GM18867 (cell line): ENCODE measurements at regions not wholly inside any gene's neighbourhood (a gene's known extent, or its start where the extent isn't known, plus 50 kb on each side); places are given as distances from the start of the nearest gene placed in this dataset.
"Not testable (repeated sequence)": the region's sequence is repeated elsewhere in the genome, so short reads cannot be mapped to it uniquely, and the experiment has no call there.

Experiments
- ATAC-seq: cut with Tn5 transposase; IDR thresholded peaks from one replicate; pipeline ENCODE4 v1.9.1; 2021; ENCODE audit warnings: mild to moderate bottlenecking, moderate library complexity; ENCODE audit not compliant: unreplicated experiment

GRCh38 chr12:118536306-118536906 is 160.1 kb downstream of the SUDS3 start:
- ATAC-seq: no peak

DNA sequence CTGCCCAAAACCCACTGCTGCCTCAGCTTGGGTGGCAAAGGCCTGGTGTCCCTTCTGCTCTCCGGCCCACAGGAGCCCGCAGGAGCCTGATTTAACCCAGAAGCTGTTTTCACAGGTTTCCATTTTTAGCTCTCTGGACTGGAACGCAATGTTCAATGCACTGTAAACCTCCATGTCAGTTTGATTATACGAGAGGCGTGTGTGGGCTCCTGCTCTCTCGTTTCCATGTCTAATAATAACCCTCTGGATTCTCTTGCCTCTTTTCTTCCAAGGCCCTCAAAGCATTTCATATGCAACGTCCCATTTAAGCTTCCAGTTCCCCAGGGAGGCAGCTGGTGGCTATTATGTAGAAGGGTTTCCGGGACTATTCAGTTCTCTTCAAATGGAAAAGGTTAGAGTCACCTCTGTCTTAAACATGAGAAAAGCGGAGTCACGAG is 161.1 kb downstream of the SUDS3 start:
- ATAC-seq: no peak

DNA sequence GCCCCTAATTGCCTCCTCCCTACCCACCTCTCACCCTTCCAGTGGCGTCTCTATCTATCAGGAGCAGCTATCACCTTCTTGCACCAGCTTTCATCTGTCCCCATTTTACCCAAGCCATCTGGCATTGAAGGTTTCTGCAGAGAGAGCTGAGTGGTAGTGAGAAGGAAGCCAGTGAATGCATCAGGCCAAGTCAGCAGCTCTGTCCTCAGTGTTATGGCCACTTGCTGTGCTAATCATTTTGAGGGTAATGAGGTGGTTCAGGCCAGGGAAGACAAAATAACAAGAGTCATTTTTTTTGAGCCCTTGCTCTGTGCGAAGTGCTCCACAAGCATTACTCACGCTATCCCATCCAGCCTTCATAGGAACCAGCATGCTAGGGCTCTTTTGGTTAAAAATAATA is 164.7 kb downstream of the SUDS3 start:
- ATAC-seq: no peak

DNA sequence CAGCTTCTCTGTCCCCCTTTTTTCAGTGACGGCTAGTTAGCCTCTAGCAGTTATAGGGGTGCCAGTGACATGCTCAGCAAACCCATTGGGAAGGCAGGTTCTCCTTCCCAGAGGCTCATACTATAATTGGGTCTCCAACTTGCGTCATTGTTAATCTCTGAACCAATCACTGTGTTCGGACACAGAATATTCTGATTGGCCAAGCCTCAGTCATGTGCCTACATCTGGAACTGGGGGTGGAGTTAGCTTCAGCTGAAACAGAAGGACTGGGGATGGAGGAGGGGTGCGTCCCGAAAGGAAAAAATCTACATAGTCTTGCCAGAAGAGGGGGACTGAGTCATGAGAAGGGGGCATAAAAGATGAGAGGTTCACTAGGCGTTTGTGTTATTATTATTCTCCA is 165.6 kb downstream of the SUDS3 start:
- ATAC-seq: no peak

- no peak for ATAC-seq
Measured at GRCh38 chr12:118543651-118544050, 167.3 kb downstream of the SUDS3 start.

GRCh38 chr12:118544569-118544968 is 168.2 kb downstream of the SUDS3 start:
- no peak for ATAC-seq

GRCh38 chr12:118547606-118548005 is 171.3 kb downstream of the SUDS3 start:
- not testable (repeated sequence) for ATAC-seq

GRCh38 chr12:118548887-118549509 is 172.6 kb downstream of the SUDS3 start:
- ATAC-seq: no peak

DNA sequence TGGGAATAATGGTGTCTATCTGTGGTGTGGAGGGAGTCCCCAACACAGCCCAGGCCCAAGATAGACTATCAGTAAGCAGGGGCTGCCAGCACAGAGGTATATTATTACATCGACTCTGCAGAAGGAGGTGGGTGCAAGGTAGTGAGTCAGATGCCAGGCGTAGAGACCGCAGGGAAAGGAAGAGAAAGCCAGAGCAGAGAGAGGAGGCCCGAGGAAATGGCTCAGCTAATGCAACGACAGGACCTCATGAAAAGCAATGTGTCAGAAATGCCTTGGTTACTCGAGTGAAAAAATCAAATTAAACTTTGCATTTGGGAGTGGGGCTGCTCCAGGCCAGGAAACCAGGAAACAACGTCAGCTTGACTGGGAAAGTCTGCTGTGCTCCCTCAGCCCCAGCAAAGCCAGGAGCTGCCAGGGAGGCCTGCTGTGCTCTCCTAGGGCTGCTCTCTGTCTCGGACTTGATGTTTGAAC is 173.2 kb downstream of the SUDS3 start:
- ATAC-seq: no peak

- no peak for ATAC-seq
Measured at GRCh38 chr12:118553856-118554504, 177.6 kb downstream of the SUDS3 start.

- ATAC-seq: no peak
Measured at GRCh38 chr12:118558941-118559340, 182.6 kb downstream of the SUDS3 start.

DNA sequence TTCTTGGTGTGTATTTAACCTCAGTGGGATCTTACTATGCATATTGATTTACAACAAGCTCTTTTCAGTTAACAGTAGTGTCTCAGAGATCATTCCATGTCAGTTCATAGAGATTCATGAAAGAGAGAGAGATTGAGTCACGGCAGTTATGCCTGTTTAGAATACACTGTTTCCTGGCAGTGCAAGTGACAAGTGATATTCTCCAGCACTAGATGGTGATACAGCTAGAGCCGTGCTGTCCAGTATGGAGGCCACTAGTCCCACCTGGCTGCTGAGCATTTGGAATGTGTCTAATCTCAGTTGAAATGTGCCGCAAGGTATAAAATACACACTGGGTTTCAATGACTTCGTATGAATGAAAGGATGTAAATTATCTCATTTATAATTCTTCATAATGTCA is 184.4 kb downstream of the SUDS3 start:
- ATAC-seq: no peak

- no peak for ATAC-seq
Measured at GRCh38 chr12:118571730-118572129, 195.4 kb downstream of the SUDS3 start.

DNA sequence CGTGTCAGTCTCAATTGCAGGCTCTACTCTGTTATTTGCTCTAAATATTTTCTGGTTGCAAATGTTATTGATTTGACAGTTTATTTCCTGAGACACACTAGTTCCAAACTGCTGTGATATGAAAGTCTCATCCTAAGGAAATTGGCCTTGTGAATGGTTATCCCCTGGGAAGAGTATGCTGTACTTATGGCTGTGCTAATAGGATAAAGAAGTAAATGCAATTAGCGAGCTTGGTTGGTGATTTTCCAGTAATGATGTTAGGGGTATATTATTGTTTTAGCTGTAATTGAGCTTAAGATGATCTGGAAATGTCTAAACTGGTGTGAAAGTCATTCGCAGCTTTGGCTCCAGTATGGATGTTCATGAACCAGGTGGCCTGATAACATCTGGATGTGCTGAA is 197.9 kb downstream of the SUDS3 start:
- no peak for ATAC-seq

GRCh38 chr12:118575730-118576129 is 199.4 kb downstream of the SUDS3 start:
- ATAC-seq: no peak

DNA sequence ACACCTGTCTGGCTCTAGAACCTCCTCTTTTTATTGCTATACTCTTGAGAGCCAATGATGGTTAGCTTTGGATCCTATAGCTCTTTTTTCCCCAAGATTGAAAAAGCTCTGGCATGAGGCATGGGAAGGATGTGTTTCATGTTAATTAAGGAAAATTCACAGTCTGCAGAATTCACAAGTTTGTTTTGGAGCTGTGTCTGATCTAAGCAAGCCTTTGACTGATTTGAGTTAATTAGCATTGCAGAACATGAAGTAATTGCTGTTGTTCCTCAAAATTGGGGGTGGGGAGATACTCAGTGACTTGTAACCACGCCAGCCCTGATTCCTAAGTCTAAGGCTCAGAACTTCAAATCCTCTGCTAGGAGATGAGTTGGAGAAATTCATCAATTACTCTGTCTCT is 205.0 kb downstream of the SUDS3 start:
- no peak for ATAC-seq

DNA sequence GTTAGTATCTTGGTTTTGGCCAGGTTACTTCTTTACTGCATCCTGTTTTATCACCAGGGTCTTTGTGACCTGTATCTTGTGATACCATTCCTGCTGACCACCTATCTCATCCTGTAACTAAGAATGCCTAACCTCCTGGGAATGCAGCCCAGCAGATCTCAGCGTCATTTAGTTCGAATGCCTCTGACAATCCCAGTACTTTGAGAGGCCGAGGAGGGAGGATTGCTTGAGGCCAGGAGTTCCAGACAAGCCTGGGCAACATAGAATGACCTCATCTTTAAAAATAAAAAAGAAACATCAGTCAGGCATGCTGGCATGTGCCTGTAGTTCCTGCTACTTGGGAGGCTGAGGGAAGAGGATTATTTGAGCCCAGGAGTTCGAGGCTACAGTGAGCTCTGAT is 206.5 kb downstream of the SUDS3 start:
- ATAC-seq: no peak

DNA sequence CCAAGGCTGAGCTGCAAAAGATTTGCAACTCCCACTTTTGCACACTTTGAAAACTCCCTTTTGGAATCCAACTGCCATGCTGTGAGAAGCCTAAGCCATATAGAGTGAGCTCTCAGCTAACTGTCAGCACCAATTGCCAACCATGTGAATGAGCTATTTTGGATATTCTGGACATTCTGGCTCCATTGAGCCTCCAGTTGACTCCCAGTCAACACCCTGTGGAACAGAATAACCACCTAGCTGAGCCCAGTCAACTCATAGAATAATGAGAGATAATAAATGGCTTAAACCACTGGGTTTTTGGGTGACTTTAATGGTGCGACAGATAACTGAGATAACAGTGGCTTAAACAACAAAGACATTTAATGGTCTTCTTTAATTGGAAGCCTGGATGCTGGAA is 210.1 kb downstream of the SUDS3 start:
- no peak for ATAC-seq

DNA sequence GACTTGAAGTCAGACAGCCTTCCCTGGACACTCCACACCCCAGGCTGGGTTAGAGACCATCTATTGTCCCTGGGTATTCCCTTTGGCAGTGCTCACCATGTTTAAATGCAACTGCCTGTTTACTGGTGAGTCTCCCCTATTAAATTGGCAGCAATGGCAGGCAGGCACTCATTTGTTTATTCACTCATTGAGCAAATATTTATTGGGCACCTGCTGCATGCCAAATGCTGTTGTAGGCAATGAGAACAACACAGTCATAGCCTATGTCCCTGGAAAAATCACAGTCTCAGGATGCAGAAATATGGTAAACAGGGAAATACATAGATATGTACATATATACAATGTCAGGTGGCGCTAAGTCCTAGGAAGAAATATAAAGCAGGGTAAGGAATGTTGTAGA is 212.8 kb downstream of the SUDS3 start:
- no peak for ATAC-seq

DNA sequence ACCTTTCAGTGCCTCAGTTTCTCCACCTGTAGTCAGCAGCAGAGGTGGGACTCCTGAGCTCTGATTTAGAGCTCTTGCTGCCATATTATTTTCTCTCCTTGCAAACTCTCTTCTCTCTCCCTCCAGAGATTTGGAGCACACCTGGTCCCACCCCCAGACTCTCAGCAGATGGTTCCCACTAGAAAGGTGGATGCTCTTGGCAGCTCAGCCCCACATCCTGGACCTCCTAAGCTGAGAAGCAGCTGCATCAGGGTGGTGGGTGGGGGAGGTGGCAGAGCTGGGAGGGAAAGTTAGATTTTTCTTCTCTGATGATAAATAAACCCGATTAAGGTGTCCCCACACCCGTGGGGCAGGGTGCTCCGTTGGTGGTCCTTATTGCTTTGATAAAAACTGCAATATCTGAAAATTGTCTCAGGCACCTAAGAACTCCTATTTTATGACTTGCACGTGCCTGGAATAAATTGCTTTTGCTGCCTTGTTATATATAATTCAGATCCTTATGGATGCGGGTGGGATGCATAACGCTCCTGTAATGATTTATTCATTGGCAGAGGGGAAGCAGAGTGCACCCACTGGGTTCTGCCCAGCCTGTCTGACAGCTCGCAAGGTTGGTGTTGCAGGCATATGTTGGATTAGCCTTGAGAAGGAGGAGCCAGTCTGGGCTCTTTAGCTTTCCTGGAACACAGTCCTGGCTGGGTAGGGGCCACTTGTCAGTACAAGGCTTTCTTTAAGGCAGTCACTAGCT is 214.2 kb downstream of the SUDS3 start:
- ATAC-seq: no peak

- no peak for ATAC-seq
Measured at GRCh38 chr12:118603610-118604361, 227.4 kb downstream of the SUDS3 start.
